ENCODE measurements at regions not wholly inside any gene's neighbourhood (a gene's known extent, or its start where the extent isn't known, plus 50 kb on each side); places are given as distances from the start of the nearest gene placed in this dataset.

GRCh38 chr6:6537488-6538260 is 50.8 kb upstream of the LY86 start:
- Histone ChIP-seq H4K12ac (ENCODE audit: low read depth, low read length) (no peak overlapping the region), H3K36me3 (ENCODE audit: control insufficient read depth in 1 of 2, insufficient read depth in 2 of 2, low read length in 2 of 2) (no peaks in the 10 kb centered on the region), H4K8ac (ENCODE audit: low read depth, low read length) (no peak overlapping the region), H3K27ac (ENCODE audit: low read depth, low read length) (no peak overlapping the region), H2BK5ac (ENCODE audit: low read depth, low read length, poor library complexity) (no peak overlapping the region), H3K9me3 (ENCODE audit: insufficient read depth, low read depth, low read length) (no peaks in the 10 kb centered on the region), H4K91ac (ENCODE audit: low read depth, low read length) (no peak overlapping the region), H3K14ac (ENCODE audit: low read length) (no peak overlapping the region), H3K4me3 (ENCODE audit: low read depth, low read length) (no peak overlapping the region), H2BK120ac (ENCODE audit: insufficient read depth, low read length, poor library complexity) (no peak overlapping the region), H3K79me2 (ENCODE audit: control insufficient read depth, insufficient read depth, low read length, poor library complexity) (no peaks in the 10 kb centered on the region), H3K79me1 (ENCODE audit: low read length) (no peaks in the 10 kb centered on the region), H3K23ac (ENCODE audit: low read length) (no peak overlapping the region), H3K4me2 (ENCODE audit: low read length) (no peak overlapping the region), H2AK5ac (ENCODE audit: low read length) (no peak overlapping the region), H3K18ac (ENCODE audit: low read length) (no peak overlapping the region), H2AFZ (ENCODE audit: insufficient read depth, low read length, poor library complexity) (no peak overlapping the region), H3K9ac (ENCODE audit: low read length) (no peak overlapping the region), H2BK12ac (ENCODE audit: low read length) (no peak overlapping the region), H3K4ac (ENCODE audit: low read depth, low read length) (no peak overlapping the region), H3K4me1 (ENCODE audit: control insufficient read depth in 1 of 2, insufficient read depth in 2 of 2, low read length in 2 of 2) (no peaks in the 10 kb centered on the region), H3K27me3 (ENCODE audit: insufficient read depth, low read length) (no peaks in the 10 kb centered on the region)
- WGBS (ENCODE audit: extremely low coverage, insufficient coverage, insufficient read length) = no CpG with 5 or more reads among the region's 1 CpG
- DNase-seq = no peak

GRCh38 chr6:6538261-6538660 is 50.3 kb upstream of the LY86 start:
- Histone ChIP-seq H3K14ac (ENCODE audit: low read length) (no peak overlapping the region), H3K27ac (ENCODE audit: low read depth, low read length) (no peak overlapping the region), H3K18ac (ENCODE audit: low read length) (no peak overlapping the region), H2AFZ (ENCODE audit: insufficient read depth, low read length, poor library complexity) (no peak overlapping the region), H3K23ac (ENCODE audit: low read length) (no peak overlapping the region), H3K79me2 (ENCODE audit: control insufficient read depth, insufficient read depth, low read length, poor library complexity) (no peaks in the 10 kb centered on the region), H2BK120ac (ENCODE audit: insufficient read depth, low read length, poor library complexity) (no peak overlapping the region), H3K79me1 (ENCODE audit: low read length) (no peaks in the 10 kb centered on the region), H3K4me3 (ENCODE audit: low read depth, low read length) (no peak overlapping the region), H3K9me3 (ENCODE audit: insufficient read depth, low read depth, low read length) (no peaks in the 10 kb centered on the region), H4K8ac (ENCODE audit: low read depth, low read length) (no peak overlapping the region), H4K12ac (ENCODE audit: low read depth, low read length) (no peak overlapping the region), H3K4me2 (ENCODE audit: low read length) (no peak overlapping the region), H3K9ac (ENCODE audit: low read length) (no peak overlapping the region), H3K36me3 (ENCODE audit: control insufficient read depth in 1 of 2, insufficient read depth in 2 of 2, low read length in 2 of 2) (no peaks in the 10 kb centered on the region), H4K91ac (ENCODE audit: low read depth, low read length) (no peak overlapping the region), H3K27me3 (ENCODE audit: insufficient read depth, low read length) (no peaks in the 10 kb centered on the region), H2AK5ac (ENCODE audit: low read length) (no peak overlapping the region), H2BK12ac (ENCODE audit: low read length) (no peak overlapping the region), H3K4me1 (ENCODE audit: control insufficient read depth in 1 of 2, insufficient read depth in 2 of 2, low read length in 2 of 2) (no peaks in the 10 kb centered on the region), H3K4ac (ENCODE audit: low read depth, low read length) (no peak overlapping the region), H2BK5ac (ENCODE audit: low read depth, low read length, poor library complexity) (no peak overlapping the region)
- DNase-seq = no peak
- no CpG with 5 or more reads among the region's 4 CpGs for whole genome bisulfite sequencing (ENCODE audit: extremely low coverage, insufficient coverage, insufficient read length)

All from trophoblast cell (in vitro differentiated cells and primary cell).